Panc1 (cell line): ENCODE measurements at regions not wholly inside any gene's neighbourhood (a gene's known extent, or its start where the extent isn't known, plus 50 kb on each side); places are given as distances from the start of the nearest gene placed in this dataset.

Source experiments
- ATAC-seq: fragments of 200-7000 bp; cut with Tn5 transposase; 2 replicates; pipeline ENCODE4 v1.9.1; 2020; ENCODE audit warnings: mild to moderate bottlenecking, moderate library complexity
- BruUV-seq: library from RNA; stranded (reverse); fragments of 400-500 nt; replicated peaks from 2 replicates; lab custom pipeline; 2021; lab: Mats Ljungman, UMichigan
- CTCF ChIA-PET: fragments of 300-600 bp; sonication (Branson Sonifier 250); formaldehyde crosslinking; loops from one replicate; lab custom pipeline; 2022; ENCODE audit warnings: antibody characterized with exemption; lab: Charles Lee
- POLR2A ChIA-PET: fragments of 300-600 bp; sonication (Branson Sonifier 250); formaldehyde crosslinking; loops from one replicate; lab custom pipeline; 2022; ENCODE audit warnings: antibody characterized with exemption; lab: Charles Lee
- DNase-seq: peaks from one replicate; pipeline ENCODE4 v3.0.0-alpha.2; 2010; ENCODE audit warnings: low read depth, low spot score
- H3K27ac ChIP-seq: 2 replicates; pipeline ENCODE4 v1.5.1; 2011; ENCODE audit warnings: mild to moderate bottlenecking, low read length, inconsistent platforms
- H3K27me3 ChIP-seq: fragments of 200-500 bp; sonication (Bioruptor generic); 2 replicates; pipeline ENCODE4 v1.6.0; 2014; ENCODE audit warnings: low read length, inconsistent platforms; ENCODE audit not compliant: control insufficient read depth, insufficient read depth
- H3K36me3 ChIP-seq: fragments of 200-500 bp; sonication (Bioruptor generic); 2 replicates; pipeline ENCODE4 v1.5.1; 2014; ENCODE audit warnings: inconsistent platforms, mild to moderate bottlenecking, low read length, moderate library complexity; ENCODE audit not compliant: control insufficient read depth, insufficient read depth
- H3K4me1 ChIP-seq: 2 replicates; pipeline ENCODE4 v1.5.1; 2011; ENCODE audit warnings: inconsistent platforms, mild to moderate bottlenecking, low read length, moderate library complexity; ENCODE audit not compliant: control insufficient read depth, insufficient read depth
- H3K4me3 ChIP-seq, 2 experiments: 2 replicates each; pipeline ENCODE4 v1.5.1; 2011 to 2012; ENCODE audit warnings: low read depth in 2 of 2, low read length in 2 of 2, mild to moderate bottlenecking in 2 of 2, inconsistent platforms in 1 of 2, moderate library complexity in 1 of 2
- H3K9me3 ChIP-seq: fragments of 200-500 bp; sonication (Bioruptor generic); 2 replicates; pipeline ENCODE4 v1.5.1; 2014; ENCODE audit warnings: low read depth, mild to moderate bottlenecking, inconsistent platforms, low read length, moderate library complexity; ENCODE audit not compliant: control insufficient read depth, insufficient read depth
- POLR2AphosphoS5 ChIP-seq: IDR thresholded peaks from 2 replicates; pipeline ENCODE4 v1.6.1; 2012; ENCODE audit warnings: mild to moderate bottlenecking, low read depth, low read length, moderate library complexity
- SIN3A ChIP-seq: IDR thresholded peaks from 2 replicates; pipeline ENCODE4 v1.6.1; 2012; ENCODE audit warnings: low read depth, mild to moderate bottlenecking, low read length, moderate library complexity, borderline replicate concordance; ENCODE audit not compliant: insufficient read depth
- TCF7L2 ChIP-seq: IDR thresholded peaks from 2 replicates; pipeline ENCODE4 v1.6.1; 2011; ENCODE audit warnings: mild to moderate bottlenecking, low read depth, low read length, inconsistent platforms
- in situ Hi-C: cut with HindIII; loops from 2 replicates; pipeline ENCODE4 v1.10.0; 2016; ENCODE audit warnings: low sequenced_read_pairs, low pct_unique_long_range_greater_than_20kb
- intact Hi-C: fragments of 100-400 bp; cut with micrococcal nuclease; formaldehyde crosslinking; loops from one replicate; pipeline ENCODE4 v1.10.0; 2022; ENCODE audit not compliant: unreplicated experiment
- TF ChIP-seq, protein P1 (sequence below): fragments of 450-650 bp; IDR thresholded peaks from 2 replicates; pipeline ENCODE4 v1.5.1; 2017; ENCODE audit warnings: mild to moderate bottlenecking
- TF ChIP-seq, protein P2 (sequence below), 2 experiments: IDR thresholded peaks; 2 replicates each; pipeline ENCODE4 v1.6.1; 2011 to 2012; ENCODE audit warnings: low read depth in 2 of 2, control low read depth in 1 of 2, low read length in 1 of 2, mild to moderate bottlenecking in 1 of 2, moderate library complexity in 1 of 2; ENCODE audit not compliant: insufficient read depth in 1 of 2

- ATAC-seq (no peak), DNase-seq (no peak)
- intact Hi-C loops: no loop called here
- POLR2A ChIA-PET: no interaction called here
- TF ChIP-seq, protein P1, sequence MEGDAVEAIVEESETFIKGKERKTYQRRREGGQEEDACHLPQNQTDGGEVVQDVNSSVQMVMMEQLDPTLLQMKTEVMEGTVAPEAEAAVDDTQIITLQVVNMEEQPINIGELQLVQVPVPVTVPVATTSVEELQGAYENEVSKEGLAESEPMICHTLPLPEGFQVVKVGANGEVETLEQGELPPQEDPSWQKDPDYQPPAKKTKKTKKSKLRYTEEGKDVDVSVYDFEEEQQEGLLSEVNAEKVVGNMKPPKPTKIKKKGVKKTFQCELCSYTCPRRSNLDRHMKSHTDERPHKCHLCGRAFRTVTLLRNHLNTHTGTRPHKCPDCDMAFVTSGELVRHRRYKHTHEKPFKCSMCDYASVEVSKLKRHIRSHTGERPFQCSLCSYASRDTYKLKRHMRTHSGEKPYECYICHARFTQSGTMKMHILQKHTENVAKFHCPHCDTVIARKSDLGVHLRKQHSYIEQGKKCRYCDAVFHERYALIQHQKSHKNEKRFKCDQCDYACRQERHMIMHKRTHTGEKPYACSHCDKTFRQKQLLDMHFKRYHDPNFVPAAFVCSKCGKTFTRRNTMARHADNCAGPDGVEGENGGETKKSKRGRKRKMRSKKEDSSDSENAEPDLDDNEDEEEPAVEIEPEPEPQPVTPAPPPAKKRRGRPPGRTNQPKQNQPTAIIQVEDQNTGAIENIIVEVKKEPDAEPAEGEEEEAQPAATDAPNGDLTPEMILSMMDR: no peak
- TF ChIP-seq POLR2AphosphoS5 (no peak), SIN3A (no peak), TCF7L2 (no peak)
- TF ChIP-seq, protein P2, sequence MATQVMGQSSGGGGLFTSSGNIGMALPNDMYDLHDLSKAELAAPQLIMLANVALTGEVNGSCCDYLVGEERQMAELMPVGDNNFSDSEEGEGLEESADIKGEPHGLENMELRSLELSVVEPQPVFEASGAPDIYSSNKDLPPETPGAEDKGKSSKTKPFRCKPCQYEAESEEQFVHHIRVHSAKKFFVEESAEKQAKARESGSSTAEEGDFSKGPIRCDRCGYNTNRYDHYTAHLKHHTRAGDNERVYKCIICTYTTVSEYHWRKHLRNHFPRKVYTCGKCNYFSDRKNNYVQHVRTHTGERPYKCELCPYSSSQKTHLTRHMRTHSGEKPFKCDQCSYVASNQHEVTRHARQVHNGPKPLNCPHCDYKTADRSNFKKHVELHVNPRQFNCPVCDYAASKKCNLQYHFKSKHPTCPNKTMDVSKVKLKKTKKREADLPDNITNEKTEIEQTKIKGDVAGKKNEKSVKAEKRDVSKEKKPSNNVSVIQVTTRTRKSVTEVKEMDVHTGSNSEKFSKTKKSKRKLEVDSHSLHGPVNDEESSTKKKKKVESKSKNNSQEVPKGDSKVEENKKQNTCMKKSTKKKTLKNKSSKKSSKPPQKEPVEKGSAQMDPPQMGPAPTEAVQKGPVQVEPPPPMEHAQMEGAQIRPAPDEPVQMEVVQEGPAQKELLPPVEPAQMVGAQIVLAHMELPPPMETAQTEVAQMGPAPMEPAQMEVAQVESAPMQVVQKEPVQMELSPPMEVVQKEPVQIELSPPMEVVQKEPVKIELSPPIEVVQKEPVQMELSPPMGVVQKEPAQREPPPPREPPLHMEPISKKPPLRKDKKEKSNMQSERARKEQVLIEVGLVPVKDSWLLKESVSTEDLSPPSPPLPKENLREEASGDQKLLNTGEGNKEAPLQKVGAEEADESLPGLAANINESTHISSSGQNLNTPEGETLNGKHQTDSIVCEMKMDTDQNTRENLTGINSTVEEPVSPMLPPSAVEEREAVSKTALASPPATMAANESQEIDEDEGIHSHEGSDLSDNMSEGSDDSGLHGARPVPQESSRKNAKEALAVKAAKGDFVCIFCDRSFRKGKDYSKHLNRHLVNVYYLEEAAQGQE (IDR thresholded peaks at IDR 0.05; ENCODE audit: insufficient read depth in 1 of 2, low read depth in 2 of 2, low read length in 1 of 2): no peak
- Histone ChIP-seq H3K4me3 (no peak overlapping the region), H3K27me3 (no peaks in the 10 kb centered on the region), H3K9me3 (no peaks in the 10 kb centered on the region), H3K27ac (no peak overlapping the region), H3K4me1 (no peaks in the 10 kb centered on the region), H3K36me3 (no peaks in the 10 kb centered on the region)
- no TSS peak for BruUV-seq
- CTCF ChIA-PET: interaction anchor here (0.6 to 0.8 kb wide), 2 partner anchors 13 to 247 kb away, joined by 4 read pairs; no protein-coding TSS in a partner anchor
- in situ Hi-C loops: no loop called here
These were observed 221.2 kb upstream of the ANKH start for GRCh38 chr5:15092801-15093200.

DNA sequence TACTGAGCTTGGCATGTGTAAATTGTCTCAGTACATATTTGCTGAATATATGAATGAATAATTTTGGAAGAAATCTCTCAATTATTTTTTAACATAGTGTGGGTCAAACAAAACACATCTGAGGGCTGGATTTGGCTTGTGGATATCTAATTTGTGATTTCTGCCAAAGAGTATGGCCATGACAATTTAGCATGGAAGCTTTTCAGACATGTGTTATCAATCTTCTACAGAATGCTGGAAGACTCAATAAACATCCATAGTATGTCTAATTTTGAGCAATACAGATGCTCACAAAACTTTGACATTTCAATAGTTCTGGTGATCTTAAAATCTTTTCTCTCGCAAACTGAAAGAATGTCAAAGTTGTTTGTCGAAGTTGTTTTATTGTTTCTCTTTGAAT, 214.1 kb upstream of the ANKH start:
- ChIA-PET POLR2A (no interaction called here), CTCF (no interaction called here)
- Histone ChIP-seq H3K9me3 (no peaks in the 10 kb centered on the region; the same call in 1 of the 2 replicates), H3K27me3 (no peaks in the 10 kb centered on the region), H3K4me1 (no peaks in the 10 kb centered on the region), H3K4me3 (no peak overlapping the region), H3K27ac (no peak overlapping the region), H3K36me3 (no peaks in the 10 kb centered on the region)
- TF ChIP-seq, protein P1: no peak
- TF ChIP-seq SIN3A (no peak), TCF7L2 (no peak), POLR2AphosphoS5 (no peak)
- TF ChIP-seq, protein P2 (IDR thresholded peaks at IDR 0.05; ENCODE audit: insufficient read depth in 1 of 2, low read depth in 2 of 2, low read length in 1 of 2): no peak
- DNase-seq: no peak
- intact Hi-C loops: no loop called here
- BruUV-seq: no TSS peak
- in situ Hi-C loops: no loop called here
- no peak for ATAC-seq
